OCI-LY7 (cell line): ENCODE measurements at regions not wholly inside any gene's neighbourhood (a gene's known extent, or its start where the extent isn't known, plus 50 kb on each side); places are given as distances from the start of the nearest gene placed in this dataset.

Source experiments
- BruUV-seq: library from RNA; stranded (reverse); fragments of 400-500 nt; replicated peaks from 2 replicates; lab custom pipeline; 2021; lab: Mats Ljungman, UMichigan
- CTCF ChIA-PET: fragments of 300-600 bp; sonication (Branson Sonifier 250); formaldehyde crosslinking; loops from one replicate; lab custom pipeline; 2022; ENCODE audit warnings: antibody characterized with exemption; ENCODE audit not compliant: unreplicated experiment; lab: Charles Lee
- POLR2A ChIA-PET: fragments of 300-600 bp; sonication (Branson Sonifier 250); formaldehyde crosslinking; loops from one replicate; lab custom pipeline; 2022; ENCODE audit warnings: antibody characterized with exemption; lab: Charles Lee
- DNase-seq: peaks from one replicate; pipeline ENCODE4 v3.0.0-alpha.2; 2015; ENCODE audit warnings: low spot score
- H2AFZ ChIP-seq: fragments of 200-600 bp; sonication (generic), shearing (Covaris generic); 2 replicates; pipeline ENCODE4 v1.6.1; 2014; ENCODE audit warnings: mild to moderate bottlenecking, antibody characterized with exemption, low read length, moderate library complexity
- H3K27ac ChIP-seq: fragments of 200-600 bp; sonication (generic); 2 replicates; pipeline ENCODE4 v1.5.1; 2014; ENCODE audit warnings: mixed run types, low read depth, mild to moderate bottlenecking, moderate library complexity, low read length, inconsistent platforms; ENCODE audit not compliant: poor library complexity, severe bottlenecking
- H3K36me3 ChIP-seq: fragments of 200-600 bp; sonication (generic); 2 replicates; pipeline ENCODE4 v1.6.1; 2014; ENCODE audit warnings: mild to moderate bottlenecking, antibody characterized with exemption, low read length, moderate library complexity, mixed read lengths; ENCODE audit not compliant: insufficient read depth
- H3K4me1 ChIP-seq: fragments of 200-600 bp; sonication (generic); 2 replicates; pipeline ENCODE4 v1.5.1; 2014; ENCODE audit warnings: mild to moderate bottlenecking, low read length; ENCODE audit not compliant: insufficient read depth, poor library complexity, severe bottlenecking
- H3K4me2 ChIP-seq: fragments of 200-600 bp; sonication (generic); 2 replicates; pipeline ENCODE4 v1.6.1; 2014; ENCODE audit warnings: mild to moderate bottlenecking, low read length
- H3K4me3 ChIP-seq: fragments of 200-600 bp; sonication (generic); 2 replicates; pipeline ENCODE4 v1.5.1; 2014; ENCODE audit warnings: mild to moderate bottlenecking, low read depth, low read length; ENCODE audit not compliant: poor library complexity, severe bottlenecking
- H3K79me2 ChIP-seq: fragments of 200-600 bp; sonication (generic); 2 replicates; pipeline ENCODE4 v1.6.1; 2016; ENCODE audit warnings: low read depth, mild to moderate bottlenecking, low read length, moderate library complexity, mixed read lengths; ENCODE audit not compliant: insufficient read depth
- H3K9me2 ChIP-seq: fragments of 200-600 bp; sonication (generic); 2 replicates; pipeline ENCODE4 v1.6.1; 2016; ENCODE audit warnings: mild to moderate bottlenecking, low read length, mixed read lengths; ENCODE audit not compliant: insufficient read depth
- H3K9me3 ChIP-seq: fragments of 200-600 bp; sonication (generic); 2 replicates; pipeline ENCODE4 v1.6.1; 2014; ENCODE audit warnings: mild to moderate bottlenecking, mixed run types, low read length, mixed read lengths
- H4K20me1 ChIP-seq: fragments of 200-600 bp; sonication (generic); 2 replicates; pipeline ENCODE4 v1.6.1; 2014; ENCODE audit warnings: mild to moderate bottlenecking, antibody characterized with exemption, low read length, moderate library complexity, mixed read lengths; ENCODE audit not compliant: insufficient read depth
- EZH2phosphoT487 ChIP-seq: fragments of 200-600 bp; sonication (generic); IDR thresholded peaks from 2 replicates; pipeline ENCODE4 v1.6.1; 2018; ENCODE audit warnings: low read depth, borderline replicate concordance, mild to moderate bottlenecking, mixed run types, antibody characterized with exemption, low read length, moderate library complexity, mixed read lengths
- intact Hi-C: fragments of 100-400 bp; cut with micrococcal nuclease; formaldehyde crosslinking; loops from one replicate; pipeline ENCODE4 v1.10.0; 2022; ENCODE audit not compliant: unreplicated experiment
- TF ChIP-seq, protein P1 (sequence below): fragments of 200-600 bp; sonication (generic); conservative IDR thresholded peaks from 2 replicates; pipeline ENCODE4 v1.5.1; 2014; ENCODE audit warnings: mild to moderate bottlenecking, antibody characterized with exemption, low read length, moderate library complexity, mixed read lengths

DNA sequence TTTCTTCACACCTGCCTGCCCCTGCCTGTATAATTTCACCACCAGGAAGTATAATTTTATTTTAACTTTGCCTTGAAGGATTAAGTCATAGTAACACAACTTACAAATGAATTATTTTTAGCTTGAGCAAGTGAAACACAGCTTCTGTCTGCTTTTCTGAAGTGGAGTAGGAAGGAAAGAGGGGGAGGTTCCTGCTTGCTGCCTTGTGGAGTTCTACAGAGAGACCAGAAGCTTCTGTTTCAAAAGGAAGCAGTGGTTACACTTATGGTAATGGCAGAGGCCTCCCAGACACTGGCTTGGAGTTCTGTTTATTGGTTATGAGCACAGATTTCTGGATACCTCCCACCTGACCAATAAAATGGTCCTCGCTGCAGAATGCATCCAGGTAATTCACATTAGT is 159.6 kb downstream of the TMEM200A start:
- Histone ChIP-seq H3K79me2 (no peaks in the 10 kb centered on the region), H3K9me3 (0 out of 2 replicates have a peak, but pooled peaks cover 9% of the 10 kb centered on the region), H3K4me1 (peaks cover 52% of the 10 kb centered on the region), H3K9me2 (no peaks in the 10 kb centered on the region), H2AFZ (peak overlapping the region; percentile 81), H3K4me2 (peak overlapping the region; percentile 55), H3K4me3 (peak overlapping the region; percentile 7), H3K27ac (peak overlapping the region; percentile 62), H3K36me3 (no peaks in the 10 kb centered on the region), H4K20me1 (no peaks in the 10 kb centered on the region)
- intact Hi-C loops = no loop called here
- no peak for TF ChIP-seq EZH2phosphoT487
- TF ChIP-seq, protein P1, sequence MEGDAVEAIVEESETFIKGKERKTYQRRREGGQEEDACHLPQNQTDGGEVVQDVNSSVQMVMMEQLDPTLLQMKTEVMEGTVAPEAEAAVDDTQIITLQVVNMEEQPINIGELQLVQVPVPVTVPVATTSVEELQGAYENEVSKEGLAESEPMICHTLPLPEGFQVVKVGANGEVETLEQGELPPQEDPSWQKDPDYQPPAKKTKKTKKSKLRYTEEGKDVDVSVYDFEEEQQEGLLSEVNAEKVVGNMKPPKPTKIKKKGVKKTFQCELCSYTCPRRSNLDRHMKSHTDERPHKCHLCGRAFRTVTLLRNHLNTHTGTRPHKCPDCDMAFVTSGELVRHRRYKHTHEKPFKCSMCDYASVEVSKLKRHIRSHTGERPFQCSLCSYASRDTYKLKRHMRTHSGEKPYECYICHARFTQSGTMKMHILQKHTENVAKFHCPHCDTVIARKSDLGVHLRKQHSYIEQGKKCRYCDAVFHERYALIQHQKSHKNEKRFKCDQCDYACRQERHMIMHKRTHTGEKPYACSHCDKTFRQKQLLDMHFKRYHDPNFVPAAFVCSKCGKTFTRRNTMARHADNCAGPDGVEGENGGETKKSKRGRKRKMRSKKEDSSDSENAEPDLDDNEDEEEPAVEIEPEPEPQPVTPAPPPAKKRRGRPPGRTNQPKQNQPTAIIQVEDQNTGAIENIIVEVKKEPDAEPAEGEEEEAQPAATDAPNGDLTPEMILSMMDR = no peak
- ChIA-PET CTCF (interaction anchor here (0.6 kb wide), 1 partner anchor 35 kb away, joined by 3 read pairs; no protein-coding TSS in a partner anchor), POLR2A (interaction anchor here (0.7 to 1.4 kb wide), 2 partner anchors 11 to 837 kb away, joined by 3 to 4 read pairs; no protein-coding TSS in a partner anchor)
- peak; percentile 27 for DNase-seq
- no TSS peak for BruUV-seq

DNA sequence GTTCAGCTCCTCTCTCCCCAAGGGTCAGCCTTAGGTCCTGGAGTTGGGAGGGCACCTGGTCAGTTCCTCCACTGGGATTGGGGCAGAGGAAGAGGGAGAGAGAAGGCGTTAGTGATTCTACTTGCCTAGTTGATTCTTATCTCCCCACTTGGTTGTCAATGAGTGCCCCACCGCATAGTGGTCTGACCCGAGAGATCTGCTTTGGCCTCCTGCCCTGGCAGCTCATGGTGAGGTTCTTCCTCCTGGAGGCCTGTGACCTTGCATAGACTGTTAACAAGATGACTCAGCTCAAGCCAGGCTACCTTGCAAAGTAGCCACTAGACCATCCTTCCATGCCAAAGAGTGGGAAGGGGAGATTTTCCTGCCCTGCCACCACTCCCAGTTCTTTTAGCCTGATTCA is 160.6 kb downstream of the TMEM200A start:
- no peaks in the 10 kb centered on the region for H3K79me2 ChIP-seq
- H3K4me1 ChIP-seq = peaks cover 52% of the 10 kb centered on the region
- no peaks in the 10 kb centered on the region for H3K36me3 ChIP-seq
- TF ChIP-seq, protein P1 = no peak
- TF ChIP-seq EZH2phosphoT487 = no peak
- peak overlapping the region; percentile 33 for H3K4me2 ChIP-seq
- H3K4me3 ChIP-seq = no peak overlapping the region
- peak overlapping the region; percentile 81 for H2AFZ ChIP-seq
- peak overlapping the region; percentile 62 for H3K27ac ChIP-seq
- no peak for DNase-seq
- BruUV-seq = no TSS peak
- H3K9me2 ChIP-seq = no peaks in the 10 kb centered on the region
- H4K20me1 ChIP-seq = no peaks in the 10 kb centered on the region
- CTCF ChIA-PET = no interaction called here
- H3K9me3 ChIP-seq = no peaks in the 10 kb centered on the region
- POLR2A ChIA-PET = no interaction called here
- intact Hi-C loops = no loop called here

DNA sequence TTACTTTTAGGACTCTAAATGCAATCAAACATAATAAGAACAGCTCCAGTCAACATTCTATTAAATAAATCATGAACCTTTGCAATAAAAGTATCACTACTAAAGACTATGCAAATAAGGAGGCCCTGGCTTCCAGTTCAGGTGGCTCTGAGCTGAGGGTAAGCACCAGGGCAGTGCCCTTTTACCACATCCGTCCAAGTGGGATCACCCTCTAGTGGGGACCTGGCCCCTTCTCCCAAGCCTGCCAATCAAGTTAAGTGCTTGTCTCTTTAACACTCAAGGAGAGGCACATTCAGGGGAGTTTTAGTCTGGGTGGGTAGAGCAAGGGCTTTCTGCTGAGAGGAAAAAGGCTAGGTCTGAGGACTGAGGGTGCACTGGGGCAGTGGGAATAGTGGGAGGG is 161.4 kb downstream of the TMEM200A start:
- CTCF ChIA-PET = no interaction called here
- no peak for TF ChIP-seq EZH2phosphoT487
- TF ChIP-seq, protein P1 = no peak
- Histone ChIP-seq H3K27ac (peak overlapping the region; percentile 62), H3K36me3 (no peaks in the 10 kb centered on the region), H3K4me3 (no peak overlapping the region), H3K9me2 (no peaks in the 10 kb centered on the region), H3K4me1 (peaks cover 52% of the 10 kb centered on the region), H3K4me2 (peak overlapping the region; percentile 33), H2AFZ (peak overlapping the region; percentile 81; the same call in 1 of the 2 replicates), H3K79me2 (no peaks in the 10 kb centered on the region), H4K20me1 (no peaks in the 10 kb centered on the region), H3K9me3 (no peaks in the 10 kb centered on the region)
- DNase-seq = peak; percentile 27
- BruUV-seq = no TSS peak
- POLR2A ChIA-PET = no interaction called here
- intact Hi-C loops = no loop called here
